GM23338 (cell line): ENCODE measurements at regions not wholly inside any gene's neighbourhood (a gene's known extent, or its start where the extent isn't known, plus 50 kb on each side); places are given as distances from the start of the nearest gene placed in this dataset.

Experiments used
- ATAC-seq: fragments of 200-7000 bp; cut with Tn5 transposase; 3 replicates; pipeline ENCODE4 v1.9.1; 2020
- DNase-seq: peaks from one replicate; pipeline ENCODE4 v3.0.0-alpha.2; 2015; ENCODE audit warnings: low spot score
- H2AFZ ChIP-seq: fragments of 200-600 bp; sonication (generic); 2 replicates; pipeline ENCODE4 v1.8.0; 2016; ENCODE audit warnings: antibody characterized with exemption, mild to moderate bottlenecking, moderate library complexity
- H3F3A ChIP-seq: fragments of 200-600 bp; sonication (generic); replicated peaks from 2 replicates; pipeline ENCODE4 v1.8.0; 2017; ENCODE audit warnings: antibody characterized with exemption, mixed run types, low read depth
- H3K27ac ChIP-seq: fragments of 200-600 bp; sonication (generic); 2 replicates; pipeline ENCODE4 v1.6.1; 2016; ENCODE audit warnings: low read depth
- H3K27me3 ChIP-seq: fragments of 200-600 bp; sonication (generic); 2 replicates; pipeline ENCODE4 v1.8.0; 2016; ENCODE audit warnings: mild to moderate bottlenecking, mixed run types, moderate library complexity; ENCODE audit not compliant: insufficient read depth
- H3K36me3 ChIP-seq: fragments of 200-600 bp; sonication (generic); 2 replicates; pipeline ENCODE4 v1.8.0; 2016; ENCODE audit warnings: mild to moderate bottlenecking; ENCODE audit not compliant: insufficient read depth
- H3K4me1 ChIP-seq: fragments of 200-600 bp; sonication (generic); 2 replicates; pipeline ENCODE4 v1.8.0; 2016; ENCODE audit warnings: mild to moderate bottlenecking, moderate library complexity; ENCODE audit not compliant: insufficient read depth
- H3K4me2 ChIP-seq: fragments of 200-600 bp; sonication (generic); 2 replicates; pipeline ENCODE4 v1.7.1; 2017; ENCODE audit warnings: mixed run types
- H3K4me3 ChIP-seq: fragments of 200-600 bp; sonication (generic); 2 replicates; pipeline ENCODE4 v1.6.1; 2016; ENCODE audit warnings: mixed run types
- H3K79me2 ChIP-seq: fragments of 200-600 bp; sonication (generic); replicated peaks from 2 replicates; pipeline ENCODE4 v1.8.0; 2017; ENCODE audit warnings: mild to moderate bottlenecking; ENCODE audit not compliant: insufficient read depth
- H3K9me2 ChIP-seq: fragments of 200-600 bp; sonication (generic); 2 replicates; pipeline ENCODE4 v1.8.0; 2017; ENCODE audit not compliant: insufficient read depth
- H4K20me1 ChIP-seq: fragments of 200-600 bp; sonication (generic); replicated peaks from 2 replicates; pipeline ENCODE4 v1.8.0; 2017; ENCODE audit warnings: mild to moderate bottlenecking; ENCODE audit not compliant: insufficient read depth
- H3K27ac Mint-ChIP-seq: 2 replicates; pipeline ENCODE4 v1.8.0; 2020; ENCODE audit warnings: inconsistent platforms, mild to moderate bottlenecking, moderate library complexity, mixed read lengths
- H3K27me3 Mint-ChIP-seq: 3 replicates; pipeline ENCODE4 v1.8.0; 2022; ENCODE audit warnings: low read depth, mild to moderate bottlenecking, moderate library complexity, mixed read lengths, inconsistent platforms; ENCODE audit not compliant: insufficient read depth, poor library complexity
- H3K36me3 Mint-ChIP-seq: 3 replicates; pipeline ENCODE4 v1.8.0; 2021; ENCODE audit warnings: low read depth, mild to moderate bottlenecking, inconsistent platforms, moderate library complexity, mixed read lengths
- H3K4me1 Mint-ChIP-seq: 3 replicates; pipeline ENCODE4 v1.8.0; 2020; ENCODE audit warnings: mild to moderate bottlenecking, inconsistent platforms, mixed read lengths
- H3K4me3 Mint-ChIP-seq: 3 replicates; pipeline ENCODE4 v1.8.0; 2021; ENCODE audit warnings: moderate library complexity, mild to moderate bottlenecking, inconsistent platforms, mixed read lengths
- H3K9me3 Mint-ChIP-seq: 3 replicates; pipeline ENCODE4 v1.8.0; 2020; ENCODE audit warnings: moderate library complexity, mild to moderate bottlenecking, inconsistent platforms, mixed read lengths
- EZH2 ChIP-seq: fragments of 200-600 bp; sonication (generic); IDR thresholded peaks from one replicate; pipeline ENCODE4 v1.8.0; 2017; ENCODE audit warnings: antibody characterized with exemption, mild to moderate bottlenecking, low read depth; ENCODE audit not compliant: unreplicated experiment
- STAT1 ChIP-seq: IDR thresholded peaks from one replicate; pipeline ENCODE4 v1.6.1; 2016; ENCODE audit warnings: antibody characterized with exemption; ENCODE audit not compliant: unreplicated experiment
- ZNF114 ChIP-seq: fragments of 250-450 bp; sonication (Bioruptor Pico); IDR thresholded peaks from 2 replicates; pipeline ENCODE4 v1.5.0; 2020; ENCODE audit warnings: mild to moderate bottlenecking, moderate library complexity
- ZNF331 ChIP-seq: fragments of 250-450 bp; sonication (Bioruptor Pico); IDR thresholded peaks from 2 replicates; pipeline ENCODE4 v1.5.0; 2020; ENCODE audit warnings: low read depth, mild to moderate bottlenecking, moderate library complexity
- TF ChIP-seq, protein P1 (sequence below): IDR thresholded peaks from one replicate; pipeline ENCODE4 v1.6.1; 2018; ENCODE audit warnings: antibody characterized with exemption; ENCODE audit not compliant: unreplicated experiment
- TF ChIP-seq, protein P2 (sequence below): IDR thresholded peaks from 2 replicates; pipeline ENCODE4 v1.6.1; 2016; ENCODE audit warnings: antibody characterized with exemption
- TF ChIP-seq, protein P3 (sequence below): fragments of 250-450 bp; sonication (Bioruptor Pico); IDR thresholded peaks from 2 replicates; pipeline ENCODE4 v1.5.0; 2020; ENCODE audit warnings: mild to moderate bottlenecking, moderate library complexity

DNA sequence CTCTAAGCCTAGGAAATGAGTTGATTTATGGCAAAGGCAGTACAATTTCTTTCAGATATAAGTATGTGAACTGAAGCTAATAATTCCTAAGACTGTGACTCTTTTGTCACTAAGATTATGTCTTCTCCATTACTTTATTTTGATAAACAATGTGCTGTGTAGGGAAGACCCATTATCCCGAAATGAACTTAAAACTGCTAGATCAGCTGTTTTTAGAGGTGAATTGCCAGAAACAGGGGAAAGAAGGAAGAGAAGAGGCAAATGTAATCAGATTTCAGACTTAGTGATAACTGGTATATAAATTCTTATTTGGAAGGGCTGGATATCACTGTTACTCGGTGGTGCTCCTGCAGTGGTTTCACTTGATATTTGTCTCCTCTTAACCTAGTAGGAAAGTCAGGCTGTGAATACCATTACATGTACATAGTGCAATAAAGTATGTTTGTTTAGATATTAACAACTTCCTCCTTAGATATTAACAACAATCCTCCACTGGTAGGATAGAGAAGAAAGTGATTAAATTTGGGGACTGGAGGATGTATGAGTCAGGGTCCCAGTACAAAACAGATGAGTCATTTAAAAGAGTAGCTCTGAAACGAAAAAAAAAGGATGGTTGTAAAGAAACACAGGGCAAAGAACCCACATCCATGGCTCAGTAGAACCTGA lies 338.5 kb upstream of the KCNH8 start:
- TF ChIP-seq, protein P1, sequence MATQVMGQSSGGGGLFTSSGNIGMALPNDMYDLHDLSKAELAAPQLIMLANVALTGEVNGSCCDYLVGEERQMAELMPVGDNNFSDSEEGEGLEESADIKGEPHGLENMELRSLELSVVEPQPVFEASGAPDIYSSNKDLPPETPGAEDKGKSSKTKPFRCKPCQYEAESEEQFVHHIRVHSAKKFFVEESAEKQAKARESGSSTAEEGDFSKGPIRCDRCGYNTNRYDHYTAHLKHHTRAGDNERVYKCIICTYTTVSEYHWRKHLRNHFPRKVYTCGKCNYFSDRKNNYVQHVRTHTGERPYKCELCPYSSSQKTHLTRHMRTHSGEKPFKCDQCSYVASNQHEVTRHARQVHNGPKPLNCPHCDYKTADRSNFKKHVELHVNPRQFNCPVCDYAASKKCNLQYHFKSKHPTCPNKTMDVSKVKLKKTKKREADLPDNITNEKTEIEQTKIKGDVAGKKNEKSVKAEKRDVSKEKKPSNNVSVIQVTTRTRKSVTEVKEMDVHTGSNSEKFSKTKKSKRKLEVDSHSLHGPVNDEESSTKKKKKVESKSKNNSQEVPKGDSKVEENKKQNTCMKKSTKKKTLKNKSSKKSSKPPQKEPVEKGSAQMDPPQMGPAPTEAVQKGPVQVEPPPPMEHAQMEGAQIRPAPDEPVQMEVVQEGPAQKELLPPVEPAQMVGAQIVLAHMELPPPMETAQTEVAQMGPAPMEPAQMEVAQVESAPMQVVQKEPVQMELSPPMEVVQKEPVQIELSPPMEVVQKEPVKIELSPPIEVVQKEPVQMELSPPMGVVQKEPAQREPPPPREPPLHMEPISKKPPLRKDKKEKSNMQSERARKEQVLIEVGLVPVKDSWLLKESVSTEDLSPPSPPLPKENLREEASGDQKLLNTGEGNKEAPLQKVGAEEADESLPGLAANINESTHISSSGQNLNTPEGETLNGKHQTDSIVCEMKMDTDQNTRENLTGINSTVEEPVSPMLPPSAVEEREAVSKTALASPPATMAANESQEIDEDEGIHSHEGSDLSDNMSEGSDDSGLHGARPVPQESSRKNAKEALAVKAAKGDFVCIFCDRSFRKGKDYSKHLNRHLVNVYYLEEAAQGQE: no peak
- H3K9me3 Mint-ChIP-seq: no peaks in the 10 kb centered on the region
- peaks cover 6% of the 10 kb centered on the region; the same call in 1 of the 3 replicates for H3K4me1 Mint-ChIP-seq
- Histone ChIP-seq H3K4me3 (no peak overlapping the region), H3F3A (no peaks in the 10 kb centered on the region), H2AFZ (no peak overlapping the region), H3K4me2 (no peak overlapping the region), H3K9me2 (0 out of 2 replicates have a peak, but pooled peaks cover 2% of the 10 kb centered on the region), H4K20me1 (no peaks in the 10 kb centered on the region), H3K36me3 (no peaks in the 10 kb centered on the region), H3K27ac (no peak overlapping the region), H3K79me2 (no peaks in the 10 kb centered on the region), H3K4me1 (0 out of 2 replicates have a peak, but pooled peaks cover 4% of the 10 kb centered on the region), H3K27me3 (no peaks in the 10 kb centered on the region)
- DNase-seq: no peak
- H3K27ac Mint-ChIP-seq: no peak overlapping the region
- H3K27me3 Mint-ChIP-seq: no peaks in the 10 kb centered on the region
- no peaks in the 10 kb centered on the region for H3K36me3 Mint-ChIP-seq
- no peak overlapping the region for H3K4me3 Mint-ChIP-seq
- ATAC-seq: no peak

DNA sequence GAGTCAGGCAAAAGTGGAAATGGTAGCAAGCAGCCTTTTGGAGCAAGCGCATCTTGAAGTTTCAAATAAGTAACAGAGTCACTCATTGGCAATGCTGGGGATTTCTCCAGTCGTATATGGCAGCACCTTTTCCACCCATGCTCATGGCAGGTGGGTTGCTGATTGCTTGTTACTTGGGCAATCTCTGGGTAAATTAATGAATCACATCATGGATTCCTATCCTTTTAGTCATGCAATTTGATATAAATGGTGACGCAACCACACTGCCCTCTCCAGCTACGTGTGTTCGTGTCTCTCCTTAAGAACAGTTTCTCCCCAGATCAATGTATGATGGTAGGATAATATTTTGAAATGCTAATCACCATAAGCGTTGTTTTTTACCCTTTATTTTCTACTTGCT lies 339.9 kb upstream of the KCNH8 start:
- peaks cover 6% of the 10 kb centered on the region; the same call in 1 of the 3 replicates for H3K4me1 Mint-ChIP-seq
- DNase-seq (no peak), ATAC-seq (no peak)
- H3K4me2 ChIP-seq: no peak overlapping the region
- no peak overlapping the region for H3K4me3 ChIP-seq
- no peaks in the 10 kb centered on the region for H3K27me3 ChIP-seq
- H3K36me3 Mint-ChIP-seq: no peaks in the 10 kb centered on the region
- no peak overlapping the region for H3K4me3 Mint-ChIP-seq
- H3K27ac Mint-ChIP-seq: no peak overlapping the region
- H3K27me3 Mint-ChIP-seq: no peaks in the 10 kb centered on the region
- no peaks in the 10 kb centered on the region for H3F3A ChIP-seq
- H3K9me2 ChIP-seq: 0 out of 2 replicates have a peak, but pooled peaks cover 2% of the 10 kb centered on the region
- H3K27ac ChIP-seq: no peak overlapping the region
- H3K9me3 Mint-ChIP-seq: no peaks in the 10 kb centered on the region
- H4K20me1 ChIP-seq: no peaks in the 10 kb centered on the region
- no peak overlapping the region for H2AFZ ChIP-seq
- no peaks in the 10 kb centered on the region for H3K36me3 ChIP-seq
- 0 out of 2 replicates have a peak, but pooled peaks cover 4% of the 10 kb centered on the region for H3K4me1 ChIP-seq
- no peaks in the 10 kb centered on the region for H3K79me2 ChIP-seq
- TF ChIP-seq, protein P2, sequence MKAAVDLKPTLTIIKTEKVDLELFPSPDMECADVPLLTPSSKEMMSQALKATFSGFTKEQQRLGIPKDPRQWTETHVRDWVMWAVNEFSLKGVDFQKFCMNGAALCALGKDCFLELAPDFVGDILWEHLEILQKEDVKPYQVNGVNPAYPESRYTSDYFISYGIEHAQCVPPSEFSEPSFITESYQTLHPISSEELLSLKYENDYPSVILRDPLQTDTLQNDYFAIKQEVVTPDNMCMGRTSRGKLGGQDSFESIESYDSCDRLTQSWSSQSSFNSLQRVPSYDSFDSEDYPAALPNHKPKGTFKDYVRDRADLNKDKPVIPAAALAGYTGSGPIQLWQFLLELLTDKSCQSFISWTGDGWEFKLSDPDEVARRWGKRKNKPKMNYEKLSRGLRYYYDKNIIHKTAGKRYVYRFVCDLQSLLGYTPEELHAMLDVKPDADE: no peak
- TF ChIP-seq ZNF331 (no peak), EZH2 (no peak), ZNF114 (CRISPR knock-in tag) (no peak), STAT1 (no peak)
- TF ChIP-seq, protein P3, sequence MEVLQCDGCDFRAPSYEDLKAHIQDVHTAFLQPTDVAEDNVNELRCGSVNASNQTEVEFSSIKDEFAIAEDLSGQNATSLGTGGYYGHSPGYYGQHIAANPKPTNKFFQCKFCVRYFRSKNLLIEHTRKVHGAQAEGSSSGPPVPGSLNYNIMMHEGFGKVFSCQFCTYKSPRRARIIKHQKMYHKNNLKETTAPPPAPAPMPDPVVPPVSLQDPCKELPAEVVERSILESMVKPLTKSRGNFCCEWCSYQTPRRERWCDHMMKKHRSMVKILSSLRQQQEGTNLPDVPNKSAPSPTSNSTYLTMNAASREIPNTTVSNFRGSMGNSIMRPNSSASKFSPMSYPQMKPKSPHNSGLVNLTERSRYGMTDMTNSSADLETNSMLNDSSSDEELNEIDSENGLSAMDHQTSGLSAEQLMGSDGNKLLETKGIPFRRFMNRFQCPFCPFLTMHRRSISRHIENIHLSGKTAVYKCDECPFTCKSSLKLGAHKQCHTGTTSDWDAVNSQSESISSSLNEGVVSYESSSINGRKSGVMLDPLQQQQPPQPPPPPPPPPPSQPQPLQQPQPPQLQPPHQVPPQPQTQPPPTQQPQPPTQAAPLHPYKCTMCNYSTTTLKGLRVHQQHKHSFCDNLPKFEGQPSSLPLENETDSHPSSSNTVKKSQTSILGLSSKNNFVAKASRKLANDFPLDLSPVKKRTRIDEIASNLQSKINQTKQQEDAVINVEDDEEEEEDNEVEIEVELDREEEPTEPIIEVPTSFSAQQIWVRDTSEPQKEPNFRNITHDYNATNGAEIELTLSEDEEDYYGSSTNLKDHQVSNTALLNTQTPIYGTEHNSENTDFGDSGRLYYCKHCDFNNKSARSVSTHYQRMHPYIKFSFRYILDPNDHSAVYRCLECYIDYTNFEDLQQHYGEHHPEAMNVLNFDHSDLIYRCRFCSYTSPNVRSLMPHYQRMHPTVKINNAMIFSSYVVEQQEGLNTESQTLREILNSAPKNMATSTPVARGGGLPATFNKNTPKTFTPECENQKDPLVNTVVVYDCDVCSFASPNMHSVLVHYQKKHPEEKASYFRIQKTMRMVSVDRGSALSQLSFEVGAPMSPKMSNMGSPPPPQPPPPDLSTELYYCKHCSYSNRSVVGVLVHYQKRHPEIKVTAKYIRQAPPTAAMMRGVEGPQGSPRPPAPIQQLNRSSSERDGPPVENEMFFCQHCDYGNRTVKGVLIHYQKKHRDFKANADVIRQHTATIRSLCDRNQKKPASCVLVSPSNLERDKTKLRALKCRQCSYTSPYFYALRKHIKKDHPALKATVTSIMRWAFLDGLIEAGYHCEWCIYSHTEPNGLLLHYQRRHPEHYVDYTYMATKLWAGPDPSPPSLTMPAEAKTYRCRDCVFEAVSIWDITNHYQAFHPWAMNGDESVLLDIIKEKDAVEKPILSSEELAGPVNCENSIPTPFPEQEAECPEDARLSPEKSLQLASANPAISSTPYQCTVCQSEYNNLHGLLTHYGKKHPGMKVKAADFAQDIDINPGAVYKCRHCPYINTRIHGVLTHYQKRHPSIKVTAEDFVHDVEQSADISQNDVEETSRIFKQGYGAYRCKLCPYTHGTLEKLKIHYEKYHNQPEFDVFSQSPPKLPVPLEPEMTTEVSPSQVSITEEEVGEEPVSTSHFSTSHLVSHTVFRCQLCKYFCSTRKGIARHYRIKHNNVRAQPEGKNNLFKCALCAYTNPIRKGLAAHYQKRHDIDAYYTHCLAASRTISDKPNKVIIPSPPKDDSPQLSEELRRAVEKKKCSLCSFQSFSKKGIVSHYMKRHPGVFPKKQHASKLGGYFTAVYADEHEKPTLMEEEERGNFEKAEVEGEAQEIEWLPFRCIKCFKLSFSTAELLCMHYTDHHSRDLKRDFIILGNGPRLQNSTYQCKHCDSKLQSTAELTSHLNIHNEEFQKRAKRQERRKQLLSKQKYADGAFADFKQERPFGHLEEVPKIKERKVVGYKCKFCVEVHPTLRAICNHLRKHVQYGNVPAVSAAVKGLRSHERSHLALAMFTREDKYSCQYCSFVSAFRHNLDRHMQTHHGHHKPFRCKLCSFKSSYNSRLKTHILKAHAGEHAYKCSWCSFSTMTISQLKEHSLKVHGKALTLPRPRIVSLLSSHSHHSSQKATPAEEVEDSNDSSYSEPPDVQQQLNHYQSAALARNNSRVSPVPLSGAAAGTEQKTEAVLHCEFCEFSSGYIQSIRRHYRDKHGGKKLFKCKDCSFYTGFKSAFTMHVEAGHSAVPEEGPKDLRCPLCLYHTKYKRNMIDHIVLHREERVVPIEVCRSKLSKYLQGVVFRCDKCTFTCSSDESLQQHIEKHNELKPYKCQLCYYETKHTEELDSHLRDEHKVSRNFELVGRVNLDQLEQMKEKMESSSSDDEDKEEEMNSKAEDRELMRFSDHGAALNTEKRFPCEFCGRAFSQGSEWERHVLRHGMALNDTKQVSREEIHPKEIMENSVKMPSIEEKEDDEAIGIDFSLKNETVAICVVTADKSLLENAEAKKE (CRISPR knock-in tag): no peak
